LNCaP clone FGC (cell line): ENCODE measurements at regions not wholly inside any gene's neighbourhood (a gene's known extent, or its start where the extent isn't known, plus 50 kb on each side); places are given as distances from the start of the nearest gene placed in this dataset.

ENCODE experiments used
- DNase-seq: peaks from one replicate; pipeline ENCODE4 v3.0.0-alpha.2; 2011; ENCODE audit warnings: low read depth
- H3K4me3 ChIP-seq: 2 replicates; pipeline ENCODE4 v1.5.1; 2011; ENCODE audit warnings: mild to moderate bottlenecking, low read depth, low read length, control low read depth
- CTCF ChIP-seq: IDR thresholded peaks from 2 replicates; pipeline ENCODE4 v1.5.1; 2012; ENCODE audit warnings: mild to moderate bottlenecking; ENCODE audit not compliant: control insufficient read depth, insufficient read depth; ENCODE audit errors: extremely low read depth

- TF ChIP-seq CTCF = no peak
- H3K4me3 ChIP-seq = no peak overlapping the region
- DNase-seq = no peak
Observed at GRCh38 chr4:16438986-16439385, 212.7 kb upstream of the TAPT1 start.

GRCh38 chr4:16437836-16438235, 211.6 kb upstream of the TAPT1 start:
- no peak overlapping the region for H3K4me3 ChIP-seq
- DNase-seq = no peak
- no peak for TF ChIP-seq CTCF

- DNase-seq = no peak
- no peak overlapping the region for H3K4me3 ChIP-seq
- TF ChIP-seq CTCF = no peak
Observed at GRCh38 chr4:16431866-16432265, 205.6 kb upstream of the TAPT1 start.

- no peak for TF ChIP-seq CTCF
- no peak overlapping the region for H3K4me3 ChIP-seq
- peak; percentile 35 for DNase-seq
Observed at GRCh38 chr4:16418814-16419213, 192.5 kb upstream of the TAPT1 start.

- no peak for TF ChIP-seq CTCF
- no peak for DNase-seq
- no peak overlapping the region for H3K4me3 ChIP-seq
Observed at GRCh38 chr4:16417198-16417597, 190.9 kb upstream of the TAPT1 start.

GRCh38 chr4:16416601-16417000, 190.3 kb upstream of the TAPT1 start:
- no peak overlapping the region for H3K4me3 ChIP-seq
- no peak for DNase-seq
- TF ChIP-seq CTCF = no peak

GRCh38 chr4:16415751-16416150, 189.5 kb upstream of the TAPT1 start:
- DNase-seq = no peak
- TF ChIP-seq CTCF = no peak
- no peak overlapping the region for H3K4me3 ChIP-seq
